Smooth muscle cell (in vitro differentiated cells): ENCODE measurements at regions not wholly inside any gene's neighbourhood (a gene's known extent, or its start where the extent isn't known, plus 50 kb on each side); places are given as distances from the start of the nearest gene placed in this dataset.

Experiments used
- DNase-seq: peaks from one replicate; lab custom pipeline; 2025; ENCODE audit not compliant: unreplicated experiment; lab: John Stamatoyannopoulos, UW
- H2AFZ ChIP-seq: fragments of 200-600 bp; sonication (generic); 2 replicates; pipeline ENCODE4 v1.6.0; 2016; ENCODE audit warnings: antibody characterized with exemption, low read depth, mild to moderate bottlenecking
- H3F3A ChIP-seq: fragments of 200-600 bp; sonication (generic); 2 replicates; pipeline ENCODE4 v1.6.0; 2017; ENCODE audit warnings: antibody characterized with exemption, low read depth
- H3K27ac ChIP-seq: fragments of 200-600 bp; sonication (generic); 2 replicates; pipeline ENCODE4 v1.5.1; 2016; ENCODE audit warnings: low read depth, mild to moderate bottlenecking
- H3K27me3 ChIP-seq: fragments of 200-600 bp; sonication (generic); 2 replicates; pipeline ENCODE4 v1.6.1; 2016; ENCODE audit warnings: low read depth, mild to moderate bottlenecking
- H3K36me3 ChIP-seq: fragments of 200-600 bp; sonication (generic); 2 replicates; pipeline ENCODE4 v1.5.1; 2016; ENCODE audit warnings: low read depth
- H3K4me1 ChIP-seq: fragments of 200-600 bp; sonication (generic); 2 replicates; pipeline ENCODE4 v1.5.1; 2016; ENCODE audit warnings: low read depth
- H3K4me2 ChIP-seq: fragments of 200-600 bp; sonication (generic); 2 replicates; pipeline ENCODE4 v1.6.0; 2016; ENCODE audit warnings: mild to moderate bottlenecking
- H3K4me3 ChIP-seq: fragments of 200-600 bp; sonication (generic); 2 replicates; pipeline ENCODE4 v1.5.1; 2016; ENCODE audit warnings: mild to moderate bottlenecking
- H3K79me2 ChIP-seq: fragments of 200-600 bp; sonication (generic); 2 replicates; pipeline ENCODE4 v1.6.0; 2016; ENCODE audit warnings: low read depth, mild to moderate bottlenecking
- H3K9ac ChIP-seq: fragments of 200-600 bp; sonication (generic); 2 replicates; pipeline ENCODE4 v1.6.0; 2016; ENCODE audit warnings: low read depth
- H3K9me3 ChIP-seq: fragments of 200-600 bp; sonication (generic); replicated peaks from 2 replicates; pipeline ENCODE4 v1.5.1; 2016; ENCODE audit warnings: low read depth
- H4K20me1 ChIP-seq: fragments of 200-600 bp; sonication (generic); 2 replicates; pipeline ENCODE4 v1.6.0; 2016; ENCODE audit warnings: low read depth
- CTCF ChIP-seq: fragments of 200-600 bp; sonication (generic); IDR thresholded peaks from 2 replicates; pipeline ENCODE4 v1.5.1; 2017; ENCODE audit warnings: borderline replicate concordance, mild to moderate bottlenecking, antibody characterized with exemption; ENCODE audit not compliant: insufficient read depth, poor library complexity, severe bottlenecking
- WGBS: methylation state at CpG from one replicate; pipeline ENCODE4 v1.1.7; 2016; ENCODE audit warnings: low lambda C conversion rate; 5-methylcytosine and 5-hydroxymethylcytosine counted together

- H3K4me3 ChIP-seq = no peak overlapping the region
- no peaks in the 10 kb centered on the region for H3K9me3 ChIP-seq
- H3K27ac ChIP-seq = no peak overlapping the region
Observed at GRCh38 chr9:102842423-102842822, 152.7 kb upstream of the CYLC2 start.

GRCh38 chr9:102841376-102841775 lies 153.8 kb upstream of the CYLC2 start:
- H3K4me2 ChIP-seq = no peak overlapping the region
- H2AFZ ChIP-seq = no peak overlapping the region
- H3K27me3 ChIP-seq = no peaks in the 10 kb centered on the region
- no peak for TF ChIP-seq CTCF
- H3K4me1 ChIP-seq = no peaks in the 10 kb centered on the region
- no peaks in the 10 kb centered on the region for H3K9me3 ChIP-seq
- 72% methylated on average over 2 of the region's 2 CpGs for WGBS
- H3K79me2 ChIP-seq = no peaks in the 10 kb centered on the region
- DNase-seq = no peak
- no peaks in the 10 kb centered on the region for H4K20me1 ChIP-seq
- H3K27ac ChIP-seq = no peak overlapping the region
- no peaks in the 10 kb centered on the region for H3F3A ChIP-seq
- H3K36me3 ChIP-seq = no peaks in the 10 kb centered on the region
- no peak overlapping the region for H3K4me3 ChIP-seq
- no peak overlapping the region for H3K9ac ChIP-seq

More at GRCh38 chr9:102842423-102842822, 152.7 kb upstream of the CYLC2 start:
- H3K27me3 ChIP-seq = no peaks in the 10 kb centered on the region
- H4K20me1 ChIP-seq = no peaks in the 10 kb centered on the region
- no peaks in the 10 kb centered on the region for H3K79me2 ChIP-seq
- DNase-seq = no peak
- WGBS = 98% methylated on average over 2 of the region's 2 CpGs
- H3K4me1 ChIP-seq = no peaks in the 10 kb centered on the region
- no peaks in the 10 kb centered on the region for H3K36me3 ChIP-seq
- no peak overlapping the region for H3K4me2 ChIP-seq
- no peak overlapping the region for H3K9ac ChIP-seq
- H3F3A ChIP-seq = no peaks in the 10 kb centered on the region
- TF ChIP-seq CTCF = no peak
- H2AFZ ChIP-seq = no peak overlapping the region

- Histone ChIP-seq H3K27ac (no peak overlapping the region), H3K9ac (no peak overlapping the region), H3K9me3 (no peaks in the 10 kb centered on the region), H3F3A (no peaks in the 10 kb centered on the region), H3K36me3 (no peaks in the 10 kb centered on the region), H3K4me3 (no peak overlapping the region), H3K4me1 (no peaks in the 10 kb centered on the region), H3K79me2 (no peaks in the 10 kb centered on the region), H4K20me1 (no peaks in the 10 kb centered on the region), H2AFZ (no peak overlapping the region), H3K4me2 (no peak overlapping the region), H3K27me3 (no peaks in the 10 kb centered on the region)
- no peak for DNase-seq
- 86% methylated on average over 3 of the region's 3 CpGs for WGBS
- TF ChIP-seq CTCF = no peak
Observed at GRCh38 chr9:102840335-102840734, 154.8 kb upstream of the CYLC2 start.

GRCh38 chr9:102832814-102833213 lies 162.3 kb upstream of the CYLC2 start:
- 86% methylated on average over 3 of the region's 3 CpGs for WGBS
- Histone ChIP-seq H3K4me3 (no peak overlapping the region), H3K79me2 (no peaks in the 10 kb centered on the region), H3K27ac (no peak overlapping the region), H3K9me3 (no peaks in the 10 kb centered on the region), H3K4me1 (no peaks in the 10 kb centered on the region), H2AFZ (no peak overlapping the region), H4K20me1 (no peaks in the 10 kb centered on the region), H3F3A (no peaks in the 10 kb centered on the region), H3K4me2 (no peak overlapping the region), H3K36me3 (no peaks in the 10 kb centered on the region), H3K27me3 (no peaks in the 10 kb centered on the region), H3K9ac (no peak overlapping the region)
- no peak for DNase-seq
- no peak for TF ChIP-seq CTCF
